NCI-H1105 (cell line): ENCODE measurements at regions not wholly inside any gene's neighbourhood (a gene's known extent, or its start where the extent isn't known, plus 50 kb on each side); places are given as distances from the start of the nearest gene placed in this dataset.

Experiments
- DNase-seq: peaks from one replicate; lab custom pipeline; 2025; lab: John Stamatoyannopoulos, UW

DNA sequence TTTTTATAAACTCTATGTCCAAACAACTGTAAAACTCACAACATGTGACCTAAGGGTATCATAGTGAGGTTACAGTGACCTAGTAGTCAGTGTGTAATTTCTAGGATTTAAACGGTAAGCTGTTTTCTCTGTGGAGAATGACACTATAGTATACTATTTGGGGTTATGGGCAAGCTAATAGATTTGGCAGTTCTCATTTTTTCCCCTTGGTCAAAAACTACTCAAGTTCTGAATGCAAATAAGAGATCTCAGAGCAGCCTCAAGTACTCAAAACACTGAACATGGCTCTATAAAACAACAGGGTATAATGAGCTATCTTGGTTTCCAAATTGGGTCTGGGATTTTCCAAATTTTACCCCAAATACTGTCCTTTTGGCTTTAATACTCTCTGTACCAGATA is 88.5 kb upstream of the HMCN1 start:
- no peak for DNase-seq

DNA sequence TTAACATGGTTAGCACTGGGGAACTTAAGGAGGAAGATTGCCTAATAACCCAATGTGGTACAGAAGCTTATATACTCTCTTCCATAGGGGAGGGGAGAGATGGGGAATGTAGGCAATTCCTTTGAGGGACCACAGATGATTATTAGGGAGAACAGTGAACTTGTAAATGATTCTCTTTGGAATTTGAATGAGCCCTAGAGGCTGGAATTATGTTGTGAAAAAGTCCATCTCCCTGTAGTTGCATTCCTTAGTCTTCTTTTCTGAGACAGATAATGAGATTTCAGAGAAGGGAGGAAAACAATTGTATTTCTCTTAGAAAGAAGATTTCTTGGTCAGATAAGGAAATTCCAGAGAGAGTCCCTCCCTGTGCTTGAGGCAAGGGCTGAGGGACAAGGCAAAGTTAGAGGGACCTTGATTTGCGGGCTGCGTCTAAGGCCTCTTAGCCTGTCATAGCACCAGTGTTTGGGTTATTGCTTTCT is 89.0 kb upstream of the HMCN1 start:
- no peak for DNase-seq

DNA sequence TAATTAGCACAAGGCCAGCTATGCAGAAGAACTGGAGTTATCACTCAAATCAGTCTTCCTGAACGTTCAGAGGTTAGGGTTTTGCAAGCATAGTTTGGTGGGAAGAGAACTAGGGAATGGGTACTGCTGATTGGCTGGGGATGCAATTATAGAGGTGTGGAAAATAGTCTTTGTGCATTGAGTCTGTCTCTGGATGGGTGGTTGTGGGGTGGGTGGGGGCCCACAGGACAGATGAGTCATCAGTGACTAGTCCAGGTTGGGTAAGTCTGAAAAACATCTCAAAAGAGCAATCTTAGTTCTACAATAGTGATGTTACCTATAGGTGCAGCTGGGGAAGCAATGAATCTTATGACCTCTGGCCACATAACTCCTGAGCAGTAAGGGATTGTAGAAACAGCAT is 89.7 kb upstream of the HMCN1 start:
- no peak for DNase-seq

DNA sequence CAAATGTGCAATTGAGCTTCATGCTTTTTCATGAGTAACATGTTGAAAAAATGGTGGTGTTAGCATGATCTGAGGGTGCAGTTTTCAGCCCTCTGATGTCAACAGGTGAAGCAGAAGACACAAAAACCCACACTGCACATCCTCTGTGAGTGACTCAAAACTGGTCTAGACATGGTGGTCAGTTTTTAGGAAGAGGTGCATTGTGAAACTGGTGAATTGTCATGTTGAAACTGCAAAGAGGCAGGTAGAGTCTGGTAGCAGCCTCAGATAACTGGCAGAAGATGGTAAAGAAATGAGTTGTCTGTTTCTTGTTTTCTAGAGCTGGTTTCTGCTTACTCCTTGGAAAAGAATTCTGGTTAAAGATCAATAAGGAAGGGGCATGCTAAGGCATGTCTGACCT is 97.3 kb upstream of the HMCN1 start:
- no peak for DNase-seq

DNA sequence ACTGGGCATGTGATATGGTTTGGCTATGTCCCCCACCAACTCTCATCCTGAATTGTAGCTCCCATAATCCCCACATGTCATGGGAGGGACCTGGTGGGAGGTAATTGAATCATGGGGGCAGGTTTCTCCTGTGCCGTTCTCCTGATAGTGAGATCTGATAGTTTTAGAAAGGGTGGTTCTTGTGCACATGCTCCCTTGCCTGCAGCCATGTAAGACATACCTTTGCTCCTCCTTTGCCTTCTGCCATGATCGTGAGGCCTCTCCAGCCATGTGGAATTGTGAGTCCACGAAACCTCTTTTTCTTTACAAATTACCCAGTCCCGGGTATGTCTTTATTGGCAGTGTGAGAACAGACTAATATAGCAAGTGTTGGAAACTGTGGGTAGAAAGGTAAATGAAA is 99.5 kb upstream of the HMCN1 start:
- DNase-seq, result no peak

DNA sequence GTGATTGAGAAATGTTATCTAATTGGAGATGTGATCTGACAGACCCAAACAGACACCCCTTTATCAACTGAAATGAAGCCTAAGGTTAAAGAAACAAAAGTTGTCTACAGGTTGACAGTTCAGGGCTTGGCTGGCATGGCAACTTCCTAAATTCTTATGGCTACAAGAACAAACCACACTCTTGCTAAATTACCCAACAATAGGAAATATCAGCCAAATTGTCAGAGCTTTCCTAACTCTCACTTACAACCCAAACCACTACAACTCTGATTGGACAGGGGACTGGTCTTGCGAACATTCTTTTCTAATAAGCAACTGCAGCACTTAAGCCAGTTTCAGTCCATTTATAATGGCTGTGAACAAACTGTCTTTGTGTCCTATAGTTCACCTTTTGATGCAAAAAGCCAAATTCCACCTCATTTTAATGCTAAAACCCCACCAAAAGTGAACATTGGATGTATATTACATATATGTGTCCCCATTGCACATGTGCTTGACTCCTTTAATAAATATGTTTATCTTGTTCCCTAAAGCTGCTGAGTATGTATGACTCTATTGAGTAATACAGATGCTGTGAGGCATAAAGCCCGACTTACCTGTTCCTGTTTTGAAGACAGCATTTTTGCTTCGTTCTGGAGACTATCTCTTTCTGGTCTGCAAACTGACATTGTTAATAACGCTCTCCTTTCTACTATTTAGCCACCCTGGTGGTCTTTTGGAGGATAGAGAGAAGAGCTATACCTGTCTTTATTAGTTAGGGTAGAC is 101.3 kb upstream of the HMCN1 start:
- DNase-seq, result no peak

DNA sequence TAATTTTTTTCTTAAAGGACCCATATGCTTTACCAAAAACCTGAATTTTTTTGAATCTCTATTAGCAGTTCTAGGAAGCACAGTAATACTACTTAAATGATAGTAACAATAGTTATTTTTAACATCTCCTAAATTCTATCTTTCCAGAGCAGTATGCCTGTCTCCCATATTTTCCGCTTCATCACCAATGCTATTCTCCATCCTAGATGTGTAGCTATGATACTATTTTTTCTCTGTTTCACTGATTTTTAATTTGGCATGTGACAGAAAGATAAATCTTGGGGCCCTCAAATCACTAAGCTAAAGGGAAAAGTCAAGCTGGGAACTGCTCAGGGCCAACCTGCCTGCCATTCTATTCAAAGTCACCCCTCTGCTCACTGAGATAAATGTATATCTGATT is 102.3 kb upstream of the HMCN1 start:
- DNase-seq, result no peak

DNA sequence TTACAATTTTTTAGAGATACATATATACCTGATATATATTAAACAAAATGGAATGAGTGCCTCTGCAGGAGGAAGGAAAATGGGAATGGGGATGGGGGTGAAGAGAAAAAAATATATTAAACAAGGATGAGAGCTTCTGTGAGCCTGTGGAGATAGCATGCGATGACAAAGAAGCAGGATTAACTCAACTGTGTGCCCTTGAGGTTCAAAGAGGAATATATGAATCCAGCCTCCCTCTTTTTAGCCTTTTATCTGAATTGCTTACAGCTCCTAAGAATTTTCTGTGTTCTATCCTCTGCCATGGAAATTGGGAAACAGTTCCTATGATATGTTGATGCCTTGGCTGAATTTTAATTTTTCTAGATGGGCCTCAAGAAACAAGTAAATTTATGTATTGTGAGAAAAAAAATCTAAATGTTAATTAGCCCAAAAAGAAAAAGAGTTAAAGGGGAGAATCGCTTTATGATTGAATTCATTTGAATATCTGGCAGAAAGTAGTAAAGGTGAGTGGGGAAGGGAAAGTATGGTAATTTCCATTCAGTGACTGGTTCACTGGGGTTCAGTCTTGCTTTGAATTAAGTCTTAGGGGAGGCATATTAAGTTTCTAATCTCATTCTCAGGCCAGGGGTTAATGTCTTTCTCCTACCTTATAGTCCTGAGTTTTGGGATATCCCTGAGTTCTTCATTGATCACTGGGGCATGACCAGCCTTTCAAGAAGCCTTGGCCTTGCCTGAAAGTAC is 106.3 kb upstream of the HMCN1 start:
- DNase-seq, result no peak

DNA sequence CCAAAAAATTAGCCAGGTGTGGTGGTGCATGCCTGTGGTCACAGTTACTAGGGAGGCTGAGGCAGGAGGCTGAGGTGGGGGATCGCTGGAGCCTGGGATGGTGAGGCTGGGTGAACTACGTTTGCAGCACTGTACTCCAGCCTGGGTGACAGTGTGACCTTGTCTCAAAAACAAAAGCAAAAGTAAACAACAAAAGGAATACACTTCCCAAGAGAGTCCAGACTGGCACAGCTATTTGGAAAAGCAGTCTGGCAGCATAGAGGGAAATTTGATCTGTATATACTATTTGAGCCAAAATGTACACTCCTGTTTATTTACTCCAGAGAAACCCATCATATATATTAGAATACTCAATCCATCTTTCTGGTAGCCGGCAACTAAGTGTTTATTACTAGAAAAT is 107.0 kb upstream of the HMCN1 start:
- DNase-seq, result no peak

DNA sequence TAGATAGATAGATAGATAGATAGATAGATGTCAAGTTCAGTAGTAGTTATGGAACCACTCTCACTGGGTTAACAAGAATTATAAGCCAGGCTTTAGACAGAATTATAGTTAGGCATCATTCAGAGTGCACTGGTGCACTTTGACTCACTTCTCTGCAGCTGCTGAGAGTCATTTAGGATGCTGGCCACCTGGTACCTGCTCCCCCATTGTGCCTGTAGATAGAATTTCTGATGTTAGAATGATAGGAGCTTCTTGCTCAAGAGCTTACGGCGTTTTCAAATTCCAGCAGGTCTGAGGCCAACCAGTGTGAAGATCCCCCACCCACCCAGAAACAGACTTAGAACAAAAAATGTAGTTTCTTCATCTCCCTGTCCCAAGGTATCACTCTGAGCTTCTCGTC is 107.8 kb upstream of the HMCN1 start:
- no peak for DNase-seq

DNA sequence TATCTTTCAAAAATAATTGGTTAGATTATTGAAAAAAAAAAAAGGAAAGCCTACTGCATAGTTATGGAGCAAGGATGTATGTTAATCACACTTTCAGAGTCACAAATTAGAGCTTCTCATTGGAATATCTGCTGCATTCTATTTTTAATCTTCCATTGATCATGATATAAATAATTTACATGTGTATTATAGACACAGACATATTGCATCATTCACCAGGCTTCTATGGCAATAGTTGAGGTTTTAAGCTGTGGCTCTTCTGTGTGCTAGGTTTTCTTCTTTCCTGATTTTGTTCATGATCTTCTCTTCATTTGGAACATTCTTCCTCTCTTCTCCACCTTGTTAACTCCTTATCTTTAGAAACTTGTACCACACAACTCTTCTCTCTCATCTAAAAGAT is 123.2 kb upstream of the HMCN1 start:
- no peak for DNase-seq

DNA sequence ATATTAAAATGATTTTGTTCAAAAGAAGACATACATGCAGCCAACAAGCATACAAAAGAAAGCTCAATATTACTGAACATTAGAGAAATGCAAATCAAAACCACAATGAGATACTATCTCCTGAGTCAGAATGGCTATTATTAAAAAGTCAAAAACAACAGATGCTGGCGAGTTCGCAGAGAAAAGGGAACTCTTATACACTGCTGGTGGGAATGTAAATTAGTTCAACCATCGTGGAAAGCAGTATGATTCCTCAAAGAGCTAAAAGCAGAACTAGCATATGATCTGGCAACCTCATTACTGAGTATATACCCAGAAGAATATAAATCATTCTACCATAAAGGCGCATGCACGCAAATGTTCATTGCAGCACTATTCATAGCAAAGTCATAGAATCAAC is 126.0 kb upstream of the HMCN1 start:
- no peak for DNase-seq

DNA sequence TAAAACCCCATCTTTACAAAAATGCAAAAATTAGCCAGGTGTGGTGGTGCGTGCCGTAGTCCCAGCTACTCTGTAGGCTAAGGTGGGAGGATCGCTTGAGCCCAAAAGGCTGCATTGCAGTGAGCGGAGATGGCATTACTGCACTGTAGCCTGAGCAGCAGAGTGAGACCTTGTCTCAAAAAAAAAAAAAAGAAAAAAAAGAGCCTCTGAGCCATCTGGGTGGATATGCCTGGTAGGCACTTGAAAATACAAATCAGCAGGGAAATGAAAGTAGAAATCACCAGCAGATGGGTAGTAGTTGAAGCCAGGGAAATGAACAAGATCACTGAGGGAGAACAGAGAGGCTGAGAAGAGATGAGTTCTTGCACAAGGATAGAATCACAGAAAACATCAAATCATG is 131.0 kb upstream of the HMCN1 start:
- DNase-seq, result no peak

DNA sequence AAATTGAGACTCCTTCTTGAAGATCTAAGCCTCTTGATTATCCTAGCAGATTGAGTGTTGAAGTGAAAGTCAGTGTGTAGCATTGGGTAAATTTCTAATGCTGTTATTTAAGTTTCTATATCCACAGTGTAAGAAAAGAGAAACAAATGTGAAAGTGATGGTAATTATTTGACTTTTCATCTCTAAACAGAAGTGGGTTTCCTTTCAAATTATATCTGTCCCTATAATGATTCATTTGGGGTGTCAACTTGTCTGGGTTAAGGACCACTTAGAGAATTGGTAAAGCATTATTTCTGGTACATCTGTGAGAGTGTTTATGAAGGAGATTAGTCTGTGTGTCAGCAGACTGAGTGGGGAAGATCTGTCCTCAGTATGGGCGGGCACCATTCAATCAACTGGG is 133.0 kb upstream of the HMCN1 start:
- no peak for DNase-seq

DNA sequence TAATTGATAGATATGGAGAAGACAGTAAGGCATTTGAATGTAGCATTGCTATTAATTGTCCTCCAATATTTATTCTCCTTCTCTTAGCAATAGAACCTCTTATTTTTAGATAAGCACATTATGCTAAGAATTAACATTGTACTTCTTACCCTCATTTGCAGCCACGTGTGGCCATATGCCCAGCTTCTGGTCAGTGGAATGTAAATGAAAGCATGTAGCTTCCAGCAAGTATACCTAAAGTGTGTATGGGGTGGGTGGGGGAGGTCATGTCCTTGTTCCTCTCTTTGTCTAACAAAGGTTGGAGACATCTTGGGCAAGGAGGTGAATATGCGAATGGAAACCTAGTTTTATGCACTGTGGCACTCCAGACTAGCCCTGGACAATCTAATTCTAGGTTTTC is 133.6 kb upstream of the HMCN1 start:
- DNase-seq, result no peak

DNA sequence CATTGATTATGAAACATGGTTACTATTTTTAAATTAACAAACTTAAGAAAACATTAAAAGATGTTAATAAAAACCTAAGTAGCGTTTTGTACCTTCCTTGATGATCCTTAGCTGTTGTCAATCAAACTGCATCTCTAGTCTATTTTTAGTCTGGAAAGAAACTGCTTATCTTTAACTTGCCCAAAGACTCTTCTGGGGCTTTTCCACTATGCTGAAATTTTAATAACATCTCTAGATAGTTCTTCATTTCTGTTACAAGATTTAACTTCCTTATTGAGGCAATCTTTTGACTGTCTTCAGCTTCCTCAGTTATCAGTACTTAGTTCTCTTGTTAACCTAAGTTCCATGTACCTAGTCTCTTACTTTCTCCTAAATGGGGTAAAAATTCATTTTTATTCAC is 135.9 kb upstream of the HMCN1 start:
- DNase-seq, result no peak

DNA sequence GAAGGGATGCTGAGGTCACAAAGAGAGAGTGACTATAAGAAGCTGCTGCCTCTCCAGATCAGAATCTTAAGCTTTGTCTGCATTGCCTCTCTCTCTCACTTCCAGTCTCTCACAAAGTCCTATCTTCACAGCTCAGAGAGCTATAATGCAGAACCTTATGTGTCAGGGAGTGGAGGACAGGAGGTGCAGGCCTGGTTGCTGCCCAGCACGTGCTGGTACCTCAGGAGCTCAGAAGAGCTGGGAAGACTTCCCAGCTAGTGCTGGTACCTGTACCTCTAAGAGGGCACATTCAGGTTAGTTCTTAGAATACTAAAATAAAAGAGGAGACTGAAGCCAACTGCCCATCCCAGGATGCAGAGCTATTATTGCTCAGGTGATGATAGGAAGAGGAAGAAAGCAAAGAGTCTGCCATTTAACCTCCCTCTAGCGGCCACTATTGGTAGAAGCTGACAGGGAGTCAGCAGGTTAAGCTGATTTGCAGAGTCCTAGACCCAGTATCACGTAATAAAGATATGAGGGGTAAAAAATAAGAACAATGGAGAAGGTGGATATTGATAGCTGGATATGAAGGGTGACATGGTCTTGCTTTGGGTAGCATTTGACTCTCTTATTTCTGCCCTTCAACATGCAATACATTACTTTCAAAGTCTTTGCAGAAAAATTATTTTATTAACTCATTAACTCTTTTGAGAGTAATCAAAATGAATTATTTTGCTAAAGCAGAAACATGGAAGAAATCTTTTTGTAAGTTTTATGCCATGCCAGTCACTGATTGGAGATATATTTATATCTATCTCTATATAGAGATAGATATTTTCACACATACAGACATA is 138.1 kb upstream of the HMCN1 start:
- DNase-seq, result no peak

DNA sequence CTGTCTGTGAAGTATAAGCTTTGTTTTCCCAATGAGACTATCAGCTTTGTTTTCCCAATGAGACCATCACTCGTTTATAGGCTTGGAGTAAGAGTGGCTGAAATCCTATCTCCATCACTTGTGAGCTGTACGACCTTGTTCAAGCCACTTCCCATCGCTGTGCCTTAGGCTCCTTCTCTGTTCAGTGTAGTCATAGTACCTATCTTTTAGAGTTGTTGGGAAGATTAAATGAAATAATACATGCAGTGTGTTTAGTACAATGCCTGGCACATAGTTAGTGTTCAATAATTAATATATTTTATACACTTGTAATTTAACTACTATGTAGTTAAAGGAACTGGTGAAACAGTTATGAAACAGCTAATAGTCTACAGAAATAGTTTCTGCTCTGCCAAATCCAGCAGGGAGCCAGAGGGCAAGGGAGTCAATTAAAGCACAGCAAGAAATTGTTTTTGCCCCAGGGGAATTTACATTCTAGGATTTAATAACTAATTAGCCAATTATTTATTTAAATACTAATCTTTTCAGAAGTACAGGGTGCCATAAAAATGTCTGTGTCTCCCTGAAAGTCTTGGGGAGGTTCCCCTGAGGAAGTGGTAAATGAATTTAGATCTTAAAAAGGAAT is 139.3 kb upstream of the HMCN1 start:
- no peak for DNase-seq

DNA sequence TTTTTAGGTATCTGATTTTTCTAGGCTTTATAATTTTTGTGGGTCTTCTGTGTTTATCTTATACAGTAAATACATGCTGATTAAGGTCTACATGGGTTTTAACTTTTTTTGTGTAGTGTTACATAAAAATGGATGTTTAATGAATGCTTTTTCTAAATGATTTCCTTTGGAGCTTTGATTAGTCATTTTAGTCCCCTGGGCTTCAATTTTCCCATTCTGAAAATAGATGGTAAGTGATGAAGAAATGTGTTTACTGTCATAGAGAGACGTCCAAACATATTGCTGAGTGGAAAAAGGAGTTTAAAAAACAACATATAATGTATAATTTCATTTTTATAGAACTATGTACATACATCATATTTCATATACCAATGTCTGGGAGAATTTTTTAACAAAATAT is 140.9 kb upstream of the HMCN1 start:
- no peak for DNase-seq

DNA sequence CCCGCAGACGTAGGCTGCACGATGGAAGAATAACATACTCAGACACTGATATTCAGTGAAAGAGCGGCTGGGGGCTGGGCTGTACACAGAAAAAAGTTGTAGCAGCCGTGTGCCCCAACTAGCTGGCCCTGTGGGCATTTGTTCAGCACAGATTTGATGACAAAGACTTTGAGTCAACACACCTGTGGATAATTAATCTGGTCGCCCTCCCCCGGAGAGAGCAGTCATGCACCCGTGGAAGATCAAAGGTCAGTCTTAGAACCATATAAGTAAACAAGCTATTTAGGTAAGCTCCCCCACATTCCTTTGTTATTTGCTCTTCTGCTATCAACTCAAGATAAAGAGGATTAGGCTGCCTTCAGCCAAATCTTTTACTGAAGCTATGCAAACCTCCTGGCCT is 148.4 kb upstream of the HMCN1 start:
- no peak for DNase-seq

DNA sequence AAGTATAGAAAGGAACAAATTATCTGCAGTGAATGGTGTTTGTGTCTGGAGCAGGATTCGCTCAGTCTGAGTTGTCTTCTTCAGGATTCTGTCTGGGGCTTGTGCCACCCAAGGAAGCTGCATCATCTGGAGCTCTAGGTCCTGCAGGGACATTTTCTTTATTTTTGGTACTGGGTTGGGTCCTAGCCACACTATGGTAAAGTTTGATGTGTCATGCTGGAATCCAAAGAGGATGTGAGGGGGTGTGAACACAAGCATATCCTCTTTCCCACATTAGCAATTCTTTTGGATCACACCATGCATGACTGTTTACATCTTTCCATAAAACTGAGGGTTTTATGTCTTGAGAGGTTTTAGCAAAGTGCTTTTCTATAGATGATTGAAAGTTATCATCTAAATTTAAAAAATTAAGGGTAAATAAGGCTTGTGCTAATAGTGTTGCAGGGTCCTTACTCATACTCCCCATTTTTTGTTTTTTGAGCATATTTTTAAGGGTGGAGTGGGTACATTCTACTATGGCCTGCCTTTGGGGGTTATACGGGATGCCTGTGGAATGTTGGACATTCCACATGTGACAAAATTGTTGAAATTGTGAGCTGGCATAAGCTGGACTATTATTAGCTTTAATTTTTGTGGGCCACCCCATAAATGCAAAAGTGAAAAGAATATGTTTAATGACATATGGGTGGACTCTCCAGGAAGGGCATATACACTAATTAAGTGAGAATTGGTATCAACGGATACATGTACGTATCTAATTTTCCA is 152.0 kb upstream of the HMCN1 start:
- DNase-seq, result no peak

DNA sequence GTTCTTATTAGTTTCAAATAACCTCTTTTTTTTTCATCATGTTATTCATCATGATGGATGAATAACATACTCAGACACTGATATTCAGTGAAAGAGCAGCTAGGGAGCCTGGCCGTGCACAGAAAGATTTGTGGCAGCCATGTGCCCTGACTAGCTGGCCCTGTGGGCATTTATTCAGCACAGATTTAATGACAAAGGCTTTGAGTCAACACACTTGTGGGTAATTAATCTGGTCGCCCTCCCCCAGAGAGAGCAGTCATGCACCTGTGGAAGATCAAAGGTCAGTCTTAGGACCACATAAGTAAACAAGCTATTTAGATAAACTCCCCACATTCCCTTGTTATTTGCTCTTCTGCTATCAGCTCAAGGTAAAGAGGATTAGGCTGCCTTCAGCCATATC is 153.2 kb upstream of the HMCN1 start:
- DNase-seq, result no peak
